Gastroesophageal sphincter (tissue), 4 donors: ENCODE measurements at regions not wholly inside any gene's neighbourhood (a gene's known extent, or its start where the extent isn't known, plus 50 kb on each side); places are given as distances from the start of the nearest gene placed in this dataset.

Source experiments
- ATAC-seq: fragments of 150-250 bp; one replicate; pipeline ENCODE4 v1.9.1; 2016; ENCODE audit warnings: mild to moderate bottlenecking, moderate library complexity
- H3K27ac ChIP-seq, 4 donors: fragments of 200-600 bp; sonication (generic) in 3 of 4; 1 replicate in 3 of 4; 2 replicates in 1 of 4; pipeline ENCODE4 v1.5.1; 2016 to 2019
- H3K27me3 ChIP-seq: fragments of 200-600 bp; sonication (generic); one replicate; pipeline ENCODE4 v1.5.1; 2019
- H3K36me3 ChIP-seq, 2 donors: fragments of 200-600 bp; sonication (generic); one replicate each; pipeline ENCODE4 v1.5.1; 2019; ENCODE audit warnings: control low read depth in 1 of 2
- H3K4me1 ChIP-seq, 3 donors: fragments of 200-600 bp; sonication (generic); 1 replicate in 2 of 3; 2 replicates in 1 of 3; pipeline ENCODE4 v1.5.1; 2016 to 2019; ENCODE audit warnings: control low read depth in 2 of 3
- H3K4me3 ChIP-seq, 2 donors: fragments of 200-600 bp; sonication (generic); one replicate each; pipeline ENCODE4 v1.5.1; 2019; ENCODE audit warnings: mild to moderate bottlenecking in 1 of 2, moderate library complexity in 1 of 2
- H3K9me3 ChIP-seq, 3 donors: fragments of 200-600 bp; sonication (generic); one replicate each; pipeline ENCODE4 v1.5.1; 2017 to 2019; ENCODE audit warnings: control low read depth in 2 of 3
- CTCF ChIP-seq, 4 experiments: fragments of 200-600 bp in 2 of 4; fragments of 450-650 bp in 2 of 4; sonication (generic) in 1 of 4; IDR thresholded peaks; one replicate each; pipeline ENCODE4 v1.5.1; 2017 to 2019; ENCODE audit warnings: antibody characterized with exemption in 4 of 4, mild to moderate bottlenecking in 2 of 4, moderate library complexity in 2 of 4
- EP300 ChIP-seq: sonication (generic); formaldehyde crosslinking; IDR thresholded peaks from one replicate; pipeline ENCODE4 v1.6.1; 2017; ENCODE audit warnings: antibody characterized with exemption, mild to moderate bottlenecking
- POLR2A ChIP-seq, 2 donors: fragments of 450-650 bp; IDR thresholded peaks; one replicate each; pipeline ENCODE4 v1.6.1; 2017; ENCODE audit warnings: antibody characterized with exemption in 2 of 2, mild to moderate bottlenecking in 2 of 2, moderate library complexity in 1 of 2
- POLR2AphosphoS5 ChIP-seq: sonication (generic); formaldehyde crosslinking; IDR thresholded peaks from one replicate; pipeline ENCODE4 v1.6.1; 2017; ENCODE audit warnings: antibody characterized with exemption
- WGBS, 2 donors: methylation state at CpG; one replicate each; pipeline ENCODE4 v1.1.5; 2018; ENCODE audit warnings: low coverage in 1 of 2; 5-methylcytosine and 5-hydroxymethylcytosine counted together

DNA sequence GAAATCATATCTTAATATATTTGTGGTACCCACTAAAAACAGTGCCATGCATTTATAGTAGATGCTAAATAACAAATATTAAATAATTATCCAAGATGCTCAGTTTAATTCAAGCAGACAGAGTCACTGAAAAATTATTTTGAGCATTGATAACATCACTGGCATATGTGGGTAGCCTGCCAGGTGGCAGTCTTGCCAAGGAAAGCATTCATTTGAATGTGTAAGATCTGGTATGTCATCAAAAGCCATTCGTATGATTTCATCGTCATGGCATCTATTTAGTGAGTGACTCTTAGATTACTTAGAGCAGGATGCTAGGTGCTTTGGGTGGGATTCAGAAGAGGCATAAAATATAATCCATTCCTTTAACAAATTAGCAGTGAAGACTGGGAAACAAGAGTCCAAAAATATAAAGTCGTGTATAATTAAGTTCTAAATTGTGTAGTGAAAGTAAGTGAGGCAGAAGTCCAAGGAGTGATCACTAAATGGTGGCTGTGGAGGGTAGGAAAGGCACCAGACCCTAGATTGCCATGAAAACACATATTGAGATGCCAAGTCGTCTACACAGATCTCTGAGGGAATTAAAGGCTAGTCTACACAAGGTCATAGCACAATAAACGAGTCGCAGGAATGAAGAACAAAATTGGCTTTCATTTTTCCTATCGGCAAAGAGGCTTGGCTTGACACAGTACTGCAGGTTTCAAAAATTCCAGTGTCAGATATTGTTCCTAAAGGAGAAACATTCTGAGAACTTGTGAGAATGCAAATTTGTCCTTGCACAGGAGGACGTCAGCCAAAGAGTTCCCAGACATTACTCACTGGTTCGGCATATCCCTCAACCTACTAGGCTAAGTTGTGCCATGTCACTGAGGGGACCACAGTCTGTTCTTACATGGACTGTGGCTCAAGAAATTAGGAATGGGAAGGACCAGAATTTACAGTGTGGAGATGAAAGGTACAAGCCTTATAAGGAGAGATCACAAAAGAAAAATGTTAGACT is 130.8 kb downstream of the LYPLAL1 start:
- 50 to 70% methylated on average over 8 to 9 of the region's 9 CpGs for WGBS, 2 donors
- TF ChIP-seq POLR2AphosphoS5 (no peak), POLR2A (IDR thresholded peaks at IDR 0.05) (no peak), CTCF (IDR thresholded peaks at IDR 0.05) (no peak), EP300 (no peak)
- H3K9me3 ChIP-seq, result peaks cover 0 to 6% (median 0%) of the 10 kb centered on the region in 3 donors
- H3K4me3 ChIP-seq, result no peak overlapping the region
- peaks cover 0 to 1% (median 0%) of the 10 kb centered on the region in 3 donors for H3K4me1 ChIP-seq
- no peak for ATAC-seq
- H3K27ac ChIP-seq, result no peak overlapping the region
- H3K27me3 ChIP-seq, result no peaks in the 10 kb centered on the region
- H3K36me3 ChIP-seq, result peaks cover 0 to 9% of the 10 kb centered on the region in 2 donors

DNA sequence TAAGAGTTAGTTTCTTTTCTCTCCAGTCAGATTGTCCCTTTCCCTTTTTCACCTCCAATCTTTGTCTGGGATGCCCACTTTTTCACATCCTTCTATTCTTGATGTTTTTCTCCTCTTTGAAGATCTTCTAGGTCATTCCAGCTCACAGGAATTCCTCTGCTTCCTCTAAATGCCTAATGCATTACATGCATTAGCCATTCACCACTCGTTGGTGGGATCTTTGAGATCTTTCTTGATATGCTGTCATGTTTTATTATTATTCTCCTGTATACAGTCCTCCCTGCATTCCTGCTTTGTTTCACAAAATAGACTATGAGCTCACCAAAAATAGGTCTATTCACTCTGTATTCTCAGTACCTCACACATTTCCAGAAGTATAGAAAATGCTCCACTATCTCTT is 129.0 kb downstream of the LYPLAL1 start:
- Histone ChIP-seq H3K4me1 (peaks cover 0 to 12% (median 6%) of the 10 kb centered on the region in 3 donors), H3K27me3 (no peaks in the 10 kb centered on the region), H3K4me3 (no peak overlapping the region), H3K9me3 (no peaks in the 10 kb centered on the region), H3K27ac (no peak overlapping the region), H3K36me3 (no peaks in the 10 kb centered on the region)
- no peak for ATAC-seq
- no peak for TF ChIP-seq POLR2A (IDR thresholded peaks at IDR 0.05)
- WGBS, 2 donors, result 50 to 88% methylated on average over 1 of the region's 1 CpG

DNA sequence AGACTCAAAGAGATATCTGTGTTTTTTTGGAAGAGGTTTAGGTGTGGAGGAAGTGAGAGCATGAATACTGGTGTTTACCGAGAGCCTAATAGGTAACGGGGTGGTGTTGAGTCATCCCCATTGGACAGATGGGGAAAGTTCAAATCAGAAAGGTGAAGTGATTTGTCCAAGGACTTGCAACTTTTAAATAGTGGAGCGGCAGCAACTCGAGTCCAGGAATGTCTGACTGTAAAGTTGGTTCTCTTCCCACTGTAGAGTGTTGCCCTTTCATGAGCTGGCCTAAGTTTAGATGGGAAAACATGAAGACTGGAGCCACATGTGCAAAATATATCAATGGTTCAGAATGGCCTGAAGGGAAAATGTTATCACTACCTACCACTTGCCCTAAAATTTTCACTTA is 125.7 kb downstream of the LYPLAL1 start:
- Histone ChIP-seq H3K4me1 (peaks cover 3 to 29% (median 6%) of the 10 kb centered on the region in 3 donors), H3K27ac (peak overlapping the region in 2 of 4 donors; percentile 20 to 46), H3K4me3 (no peak overlapping the region), H3K9me3 (no peaks in the 10 kb centered on the region), H3K36me3 (peaks cover 0 to 5% of the 10 kb centered on the region in 2 donors), H3K27me3 (no peaks in the 10 kb centered on the region)
- WGBS, 2 donors, result 37 to 63% methylated on average over 4 of the region's 4 CpGs
- TF ChIP-seq POLR2A (IDR thresholded peaks at IDR 0.05) (no peak), EP300 (no peak), POLR2AphosphoS5 (no peak), CTCF (IDR thresholded peaks at IDR 0.05) (no peak)
- ATAC-seq, result no peak

- Histone ChIP-seq H3K4me1 (peaks cover 3 to 32% (median 6%) of the 10 kb centered on the region in 3 donors), H3K36me3 (peaks cover 0 to 7% of the 10 kb centered on the region in 2 donors), H3K27me3 (no peaks in the 10 kb centered on the region), H3K4me3 (no peak overlapping the region), H3K9me3 (no peaks in the 10 kb centered on the region), H3K27ac (peak overlapping the region in 3 of 4 donors; percentile 1 to 72 (median 56))
- 14 to 24% methylated on average over 4 of the region's 4 CpGs for WGBS, 2 donors
- TF ChIP-seq EP300 (no peak), POLR2AphosphoS5 (peak; percentile 15)
- ATAC-seq, result peak; percentile 86
Measured at GRCh38 chr1:219298571-219299148, 125.0 kb downstream of the LYPLAL1 start.

- Histone ChIP-seq H3K9me3 (no peaks in the 10 kb centered on the region), H3K27me3 (no peaks in the 10 kb centered on the region), H3K36me3 (peaks cover 0 to 7% of the 10 kb centered on the region in 2 donors), H3K4me1 (peaks cover 3 to 32% (median 6%) of the 10 kb centered on the region in 3 donors), H3K27ac (peak overlapping the region in 2 of 4 donors; percentile 48 to 53), H3K4me3 (no peak overlapping the region)
- ATAC-seq, result no peak
- WGBS, 2 donors, result 27 to 43% methylated on average over 6 of the region's 6 CpGs
- TF ChIP-seq POLR2A (IDR thresholded peaks at IDR 0.05), result no peak
- no peak for TF ChIP-seq CTCF (IDR thresholded peaks at IDR 0.05)
- TF ChIP-seq EP300, result no peak
- no peak for TF ChIP-seq POLR2AphosphoS5
Measured at GRCh38 chr1:219296430-219297355, 123.0 kb downstream of the LYPLAL1 start.
